PC-9 (cell line): ENCODE measurements at regions not wholly inside any gene's neighbourhood (a gene's known extent, or its start where the extent isn't known, plus 50 kb on each side); places are given as distances from the start of the nearest gene placed in this dataset.

ENCODE experiments used
- BruUV-seq: library from RNA; stranded (reverse); fragments of 400-500 nt; replicated peaks from 2 replicates; lab custom pipeline; 2021; lab: Mats Ljungman, UMichigan
- CTCF ChIA-PET: fragments of 300-600 bp; sonication (Branson Sonifier 250); formaldehyde crosslinking; loops from one replicate; lab custom pipeline; 2022; ENCODE audit warnings: antibody characterized with exemption; lab: Charles Lee
- POLR2A ChIA-PET: fragments of 300-600 bp; sonication (Branson Sonifier 250); formaldehyde crosslinking; loops from one replicate; lab custom pipeline; 2022; ENCODE audit warnings: antibody characterized with exemption; ENCODE audit not compliant: unreplicated experiment; lab: Charles Lee
- DNase-seq, 2 experiments: peaks; one replicate each; pipeline versions ENCODE4 v3.0.0 to v3.0.0-alpha.2; 2015 to 2022; ENCODE audit warnings: mixed read lengths in 1 of 2
- H2AFZ ChIP-seq: fragments of 200-600 bp; sonication (generic); 2 replicates; pipeline ENCODE4 v1.8.1; 2017; ENCODE audit warnings: antibody characterized with exemption
- H3F3A ChIP-seq: fragments of 200-600 bp; sonication (generic); 2 replicates; pipeline ENCODE4 v1.8.1; 2017; ENCODE audit warnings: antibody characterized with exemption, mild to moderate bottlenecking, low read depth; ENCODE audit not compliant: insufficient read depth
- H3K27ac ChIP-seq: fragments of 200-600 bp; sonication (generic); 2 replicates; pipeline ENCODE4 v1.6.1; 2016; ENCODE audit warnings: mixed run types
- H3K27me3 ChIP-seq: fragments of 200-600 bp; sonication (generic); 2 replicates; pipeline ENCODE4 v1.6.1; 2016; ENCODE audit warnings: low read depth, mixed run types; ENCODE audit not compliant: insufficient read depth
- H3K36me3 ChIP-seq: fragments of 200-600 bp; sonication (generic); 2 replicates; pipeline ENCODE4 v1.6.1; 2016; ENCODE audit warnings: low read depth, mixed run types
- H3K4me1 ChIP-seq: fragments of 200-600 bp; sonication (generic); replicated peaks from 2 replicates; pipeline ENCODE4 v1.6.1; 2016; ENCODE audit warnings: mixed run types; ENCODE audit not compliant: insufficient read depth
- H3K4me2 ChIP-seq: fragments of 200-600 bp; sonication (generic); 2 replicates; pipeline ENCODE4 v1.6.1; 2017; ENCODE audit warnings: mixed run types
- H3K4me3 ChIP-seq: fragments of 200-600 bp; sonication (generic); 2 replicates; pipeline ENCODE4 v1.6.1; 2016; ENCODE audit warnings: mixed run types
- H3K79me2 ChIP-seq: fragments of 200-600 bp; sonication (generic); 2 replicates; pipeline ENCODE4 v1.6.1; 2017; ENCODE audit warnings: low read depth, mixed run types
- H3K9me2 ChIP-seq: fragments of 200-600 bp; sonication (generic); 2 replicates; pipeline ENCODE4 v1.8.1; 2017; ENCODE audit warnings: mild to moderate bottlenecking; ENCODE audit not compliant: insufficient read depth
- H3K9me3 ChIP-seq: fragments of 200-600 bp; sonication (generic); 2 replicates; pipeline ENCODE4 v1.8.1; 2016; ENCODE audit warnings: low read depth; ENCODE audit not compliant: insufficient read depth
- H4K20me1 ChIP-seq: fragments of 200-600 bp; sonication (generic); 2 replicates; pipeline ENCODE4 v1.8.1; 2017; ENCODE audit not compliant: insufficient read depth
- CTCF ChIP-seq: fragments of 200-600 bp; sonication (generic); conservative IDR thresholded peaks from 2 replicates; pipeline ENCODE4 v1.6.1; 2017; ENCODE audit warnings: mixed run types, antibody characterized with exemption, mild to moderate bottlenecking, moderate library complexity
- EZH2 ChIP-seq: fragments of 200-600 bp; sonication (generic); IDR thresholded peaks from 2 replicates; pipeline ENCODE4 v1.8.0; 2017; ENCODE audit warnings: antibody characterized with exemption, low read depth
- intact Hi-C: fragments of 100-400 bp; cut with micrococcal nuclease; formaldehyde crosslinking; loops from one replicate; pipeline ENCODE4 v1.10.0; 2022; ENCODE audit not compliant: unreplicated experiment

- H3F3A ChIP-seq, result no peaks in the 10 kb centered on the region
- no peak overlapping the region for H3K4me2 ChIP-seq
- DNase-seq, result no peak
- no peaks in the 10 kb centered on the region for H3K4me1 ChIP-seq
- BruUV-seq, result no TSS peak
- no peaks in the 10 kb centered on the region for H3K9me3 ChIP-seq
- no peaks in the 10 kb centered on the region for H3K9me2 ChIP-seq
- ChIA-PET POLR2A (no interaction called here), CTCF (no interaction called here)
- no peak overlapping the region for H2AFZ ChIP-seq
- no peak overlapping the region for H3K4me3 ChIP-seq
- TF ChIP-seq EZH2 (no peak), CTCF (no peak)
- no peaks in the 10 kb centered on the region for H3K79me2 ChIP-seq
- peaks cover 2% of the 10 kb centered on the region; the same call in 1 of the 2 replicates for H3K27me3 ChIP-seq
- no peaks in the 10 kb centered on the region for H4K20me1 ChIP-seq
- H3K27ac ChIP-seq, result no peak overlapping the region
- no peaks in the 10 kb centered on the region for H3K36me3 ChIP-seq
- intact Hi-C loops, result no loop called here
These were observed 156.6 kb downstream of the AKAIN1 start for GRCh38 chr18:5040476-5040875.

GRCh38 chr18:5036523-5036922 is 160.5 kb downstream of the AKAIN1 start:
- H3K4me1 ChIP-seq, result no peaks in the 10 kb centered on the region
- no TSS peak for BruUV-seq
- no peak overlapping the region for H3K27ac ChIP-seq
- DNase-seq, result no peak
- no peaks in the 10 kb centered on the region for H3F3A ChIP-seq
- no peaks in the 10 kb centered on the region for H3K36me3 ChIP-seq
- intact Hi-C loops, result no loop called here
- no peaks in the 10 kb centered on the region for H3K9me2 ChIP-seq
- H3K9me3 ChIP-seq, result no peaks in the 10 kb centered on the region
- POLR2A ChIA-PET, result no interaction called here
- no peaks in the 10 kb centered on the region; the same call in 1 of the 2 replicates for H4K20me1 ChIP-seq
- CTCF ChIA-PET, result no interaction called here
- no peak for TF ChIP-seq EZH2
- no peak for TF ChIP-seq CTCF
- peaks cover 2% of the 10 kb centered on the region; the same call in 1 of the 2 replicates for H3K27me3 ChIP-seq
- no peak overlapping the region for H3K4me3 ChIP-seq
- H2AFZ ChIP-seq, result no peak overlapping the region
- no peaks in the 10 kb centered on the region for H3K79me2 ChIP-seq
- H3K4me2 ChIP-seq, result no peak overlapping the region

GRCh38 chr18:5031216-5031615 is 165.8 kb downstream of the AKAIN1 start:
- no peak for DNase-seq
- intact Hi-C loops, result no loop called here
- BruUV-seq, result no TSS peak
- ChIA-PET POLR2A (no interaction called here), CTCF (no interaction called here)
- no peak for TF ChIP-seq EZH2
- no peak for TF ChIP-seq CTCF
- Histone ChIP-seq H3K9me3 (no peaks in the 10 kb centered on the region), H3K4me3 (no peak overlapping the region), H3K4me2 (no peak overlapping the region), H3K79me2 (no peaks in the 10 kb centered on the region), H3F3A (no peaks in the 10 kb centered on the region), H2AFZ (no peak overlapping the region), H3K27me3 (no peaks in the 10 kb centered on the region; the same call in 1 of the 2 replicates), H3K4me1 (no peaks in the 10 kb centered on the region), H3K36me3 (no peaks in the 10 kb centered on the region), H3K9me2 (no peaks in the 10 kb centered on the region), H3K27ac (no peak overlapping the region), H4K20me1 (no peaks in the 10 kb centered on the region; the same call in 1 of the 2 replicates)
